Neuronal stem cell (in vitro differentiated cells): ENCODE measurements at regions not wholly inside any gene's neighbourhood (a gene's known extent, or its start where the extent isn't known, plus 50 kb on each side); places are given as distances from the start of the nearest gene placed in this dataset.

ENCODE experiments used
- DNase-seq: peaks from one replicate; pipeline ENCODE4 v3.0.0-alpha.2; 2013; ENCODE audit warnings: low spot score
- H2AFZ ChIP-seq: one replicate; pipeline ENCODE4 v1.6.1; 2013; ENCODE audit warnings: mild to moderate bottlenecking, low read length, inconsistent platforms
- H2AK5ac ChIP-seq: 2 replicates; pipeline ENCODE4 v1.6.1; 2013; ENCODE audit warnings: low read depth, mild to moderate bottlenecking, inconsistent platforms, low read length, moderate library complexity, mixed read lengths
- H2BK120ac ChIP-seq: 2 replicates; pipeline ENCODE4 v1.6.1; 2013; ENCODE audit warnings: low read depth, mild to moderate bottlenecking, inconsistent platforms, low read length, moderate library complexity, mixed read lengths
- H2BK12ac ChIP-seq: one replicate; pipeline ENCODE4 v1.6.1; 2013; ENCODE audit warnings: low read length, inconsistent platforms
- H2BK15ac ChIP-seq: 2 replicates; pipeline ENCODE4 v1.6.1; 2013; ENCODE audit warnings: mild to moderate bottlenecking, low read length, inconsistent platforms, mixed read lengths
- H2BK5ac ChIP-seq: one replicate; pipeline ENCODE4 v1.6.1; 2013; ENCODE audit warnings: inconsistent platforms, mild to moderate bottlenecking, low read length, moderate library complexity
- H3K14ac ChIP-seq: one replicate; pipeline ENCODE4 v1.6.1; 2013; ENCODE audit warnings: low read length, inconsistent platforms
- H3K18ac ChIP-seq: 2 replicates; pipeline ENCODE4 v1.6.1; 2013; ENCODE audit warnings: low read length, inconsistent platforms
- H3K23ac ChIP-seq: 2 replicates; pipeline ENCODE4 v1.6.1; 2013; ENCODE audit warnings: low read depth, mild to moderate bottlenecking, mixed read lengths, low read length, inconsistent platforms; ENCODE audit not compliant: poor library complexity
- H3K27ac ChIP-seq: replicated peaks from 3 replicates; pipeline ENCODE4 v1.5.1; 2013; ENCODE audit warnings: low read length, inconsistent platforms
- H3K27me3 ChIP-seq, 3 experiments: 2 replicates each; pipeline ENCODE4 v1.6.1; 2013; ENCODE audit warnings: low read length in 3 of 3, mild to moderate bottlenecking in 2 of 3, inconsistent platforms in 1 of 3, low read depth in 1 of 3, mixed read lengths in 1 of 3, moderate library complexity in 1 of 3; ENCODE audit not compliant: control insufficient read depth in 3 of 3, insufficient read depth in 3 of 3
- H3K36me3 ChIP-seq, 2 donors: replicated peaks in 1 of 2; 2 replicates each; pipeline ENCODE4 v1.6.1; 2013; ENCODE audit warnings: low read length in 2 of 2; ENCODE audit not compliant: control insufficient read depth in 2 of 2, insufficient read depth in 2 of 2
- H3K4ac ChIP-seq: 2 replicates; pipeline ENCODE4 v1.6.1; 2013; ENCODE audit warnings: inconsistent platforms, mild to moderate bottlenecking, low read length, moderate library complexity
- H3K4me1 ChIP-seq, 2 donors: 1 replicate in 1 of 2; 2 replicates in 1 of 2; pipeline ENCODE4 v1.6.1; 2013; ENCODE audit warnings: low read length in 2 of 2, low read depth in 1 of 2; ENCODE audit not compliant: control insufficient read depth in 2 of 2, insufficient read depth in 1 of 2
- H3K4me2 ChIP-seq: one replicate; pipeline ENCODE4 v1.6.1; 2013; ENCODE audit warnings: mild to moderate bottlenecking, low read length, inconsistent platforms; ENCODE audit not compliant: insufficient read depth, poor library complexity, severe bottlenecking
- H3K4me3 ChIP-seq, 2 donors: 2 replicates each; pipeline ENCODE4 v1.5.1; 2013; ENCODE audit warnings: low read length in 2 of 2, mild to moderate bottlenecking in 2 of 2, inconsistent platforms in 1 of 2, moderate library complexity in 1 of 2
- H3K79me1 ChIP-seq: one replicate; pipeline ENCODE4 v1.6.1; 2013; ENCODE audit warnings: low read depth, mild to moderate bottlenecking, inconsistent platforms, low read length, moderate library complexity
- H3K9ac ChIP-seq: one replicate; pipeline ENCODE4 v1.6.1; 2013; ENCODE audit warnings: mild to moderate bottlenecking, low read depth, low read length, inconsistent platforms; ENCODE audit not compliant: poor library complexity
- H3K9me3 ChIP-seq, 2 donors: replicated peaks in 1 of 2; 2 replicates each; pipeline versions ENCODE3 to v1.6.1; 2013; ENCODE audit warnings: low read length in 2 of 2, mild to moderate bottlenecking in 2 of 2, inconsistent platforms in 1 of 2, low read depth in 1 of 2, mixed read lengths in 1 of 2, moderate library complexity in 1 of 2; ENCODE audit not compliant: control insufficient read depth in 2 of 2, insufficient read depth in 1 of 2
- H4K8ac ChIP-seq: one replicate; pipeline ENCODE4 v1.6.1; 2013; ENCODE audit warnings: low read depth, mild to moderate bottlenecking, inconsistent platforms, low read length, moderate library complexity
- H4K91ac ChIP-seq: one replicate; pipeline ENCODE4 v1.6.1; 2013; ENCODE audit warnings: low read length, low read depth, mild to moderate bottlenecking, inconsistent platforms; ENCODE audit not compliant: poor library complexity
- WGBS, 2 donors: extraction: QIAGEN DNeasy Blood & Tissue Kit; methylation state at CpG; one replicate each; pipeline ENCODE4 v1.1.7; 2013; ENCODE audit warnings: missing lambda C conversion rate in 2 of 2, mixed read lengths in 1 of 2; ENCODE audit not compliant: insufficient read length in 2 of 2, insufficient replicate concordance in 1 of 2; ENCODE audit errors: extremely low coverage in 2 of 2; 5-methylcytosine and 5-hydroxymethylcytosine counted together

- Histone ChIP-seq H3K9me3 (peaks cover 0 to 6% of the 10 kb centered on the region in 2 donors), H2AFZ (no peak overlapping the region), H3K4me2 (no peak overlapping the region), H2BK120ac (no peak overlapping the region), H3K4me3 (no peak overlapping the region), H2BK12ac (no peak overlapping the region), H2BK5ac (no peak overlapping the region), H3K27ac (no peak overlapping the region), H4K91ac (no peak overlapping the region), H3K36me3 (no peaks in the 10 kb centered on the region), H4K8ac (no peak overlapping the region), H3K27me3 (no peaks in the 10 kb centered on the region), H3K9ac (no peak overlapping the region), H3K4ac (no peak overlapping the region), H3K23ac (no peak overlapping the region), H3K14ac (no peak overlapping the region), H3K79me1 (no peaks in the 10 kb centered on the region), H3K4me1 (no peaks in the 10 kb centered on the region), H2AK5ac (no peak overlapping the region), H2BK15ac (no peak overlapping the region), H3K18ac (no peak overlapping the region)
- DNase-seq: no peak
- no CpG with 5 or more reads among the region's 2 CpGs for WGBS, 2 donors
These were observed 87.9 kb upstream of the COL5A2 start for GRCh38 chr2:189267491-189267890.

GRCh38 chr2:189267925-189268579 is 88.5 kb upstream of the COL5A2 start:
- Histone ChIP-seq H3K9ac (no peak overlapping the region), H3K14ac (no peak overlapping the region), H3K79me1 (no peaks in the 10 kb centered on the region), H3K4me3 (no peak overlapping the region), H3K27me3 (no peaks in the 10 kb centered on the region), H3K36me3 (no peaks in the 10 kb centered on the region), H2BK12ac (no peak overlapping the region), H3K9me3 (peaks cover 0 to 6% of the 10 kb centered on the region in 2 donors), H2BK5ac (no peak overlapping the region), H3K4me1 (no peaks in the 10 kb centered on the region), H3K4ac (no peak overlapping the region), H4K91ac (no peak overlapping the region), H3K23ac (no peak overlapping the region), H3K4me2 (no peak overlapping the region), H2AK5ac (no peak overlapping the region), H3K27ac (no peak overlapping the region), H4K8ac (no peak overlapping the region), H2BK120ac (no peak overlapping the region), H2AFZ (no peak overlapping the region), H2BK15ac (no peak overlapping the region), H3K18ac (no peak overlapping the region)
- DNase-seq: no peak

GRCh38 chr2:189268763-189269162 is 89.2 kb upstream of the COL5A2 start:
- no peaks in the 10 kb centered on the region for H3K27me3 ChIP-seq
- H3K14ac ChIP-seq: no peak overlapping the region
- no peak overlapping the region for H3K4me3 ChIP-seq
- no peak overlapping the region for H2AK5ac ChIP-seq
- no peaks in the 10 kb centered on the region for H3K4me1 ChIP-seq
- WGBS, 2 donors: no CpG with 5 or more reads among the region's 2 CpGs
- DNase-seq: no peak
- H3K4ac ChIP-seq: no peak overlapping the region
- no peak overlapping the region for H4K91ac ChIP-seq
- H2BK12ac ChIP-seq: no peak overlapping the region
- no peak overlapping the region for H4K8ac ChIP-seq
- no peak overlapping the region for H2AFZ ChIP-seq
- H3K9me3 ChIP-seq: peaks cover 0 to 6% of the 10 kb centered on the region in 2 donors
- no peak overlapping the region for H3K9ac ChIP-seq
- H3K79me1 ChIP-seq: no peaks in the 10 kb centered on the region
- H3K23ac ChIP-seq: no peak overlapping the region
- no peak overlapping the region for H3K18ac ChIP-seq
- no peak overlapping the region for H2BK5ac ChIP-seq
- no peak overlapping the region for H2BK120ac ChIP-seq
- H3K36me3 ChIP-seq: no peaks in the 10 kb centered on the region
- H3K27ac ChIP-seq: no peak overlapping the region
- H2BK15ac ChIP-seq: no peak overlapping the region
- no peak overlapping the region for H3K4me2 ChIP-seq

- Histone ChIP-seq H2BK12ac (no peak overlapping the region), H3K9me3 (no peaks in the 10 kb centered on the region), H2AK5ac (no peak overlapping the region), H3K27ac (no peak overlapping the region), H3K79me1 (no peaks in the 10 kb centered on the region), H3K23ac (no peak overlapping the region), H3K36me3 (no peaks in the 10 kb centered on the region), H3K4ac (no peak overlapping the region), H4K8ac (no peak overlapping the region), H2BK5ac (no peak overlapping the region), H3K4me1 (no peaks in the 10 kb centered on the region), H2BK15ac (no peak overlapping the region), H3K14ac (no peak overlapping the region), H2AFZ (no peak overlapping the region), H3K4me2 (no peak overlapping the region), H3K27me3 (no peaks in the 10 kb centered on the region), H3K9ac (no peak overlapping the region), H3K4me3 (no peak overlapping the region), H4K91ac (no peak overlapping the region), H2BK120ac (no peak overlapping the region), H3K18ac (no peak overlapping the region)
- no peak for DNase-seq
- WGBS, 2 donors: no CpG with 5 or more reads among the region's 2 CpGs
These were observed 94.2 kb upstream of the COL5A2 start for GRCh38 chr2:189273734-189274133.
